HG03521 (cell line): ENCODE measurements at regions not wholly inside any gene's neighbourhood (a gene's known extent, or its start where the extent isn't known, plus 50 kb on each side); places are given as distances from the start of the nearest gene placed in this dataset.

ENCODE experiments used
- ATAC-seq: cut with Tn5 transposase; IDR thresholded peaks from one replicate; pipeline ENCODE4 v1.9.1; 2021; ENCODE audit warnings: mild to moderate bottlenecking, moderate library complexity; ENCODE audit not compliant: unreplicated experiment

- no peak for ATAC-seq
Measured at GRCh38 chr9:16960084-16960483, 89.6 kb upstream of the BNC2 start.

- ATAC-seq = no peak
Measured at GRCh38 chr9:16959391-16959790, 88.9 kb upstream of the BNC2 start.

GRCh38 chr9:16954040-16954439 lies 83.6 kb upstream of the BNC2 start:
- no peak for ATAC-seq

GRCh38 chr9:16951502-16951901 lies 81.0 kb upstream of the BNC2 start:
- ATAC-seq = no peak

GRCh38 chr9:16950051-16950450 lies 79.6 kb upstream of the BNC2 start:
- no peak for ATAC-seq

- no peak for ATAC-seq
Measured at GRCh38 chr9:16930578-16930977, 60.1 kb upstream of the BNC2 start.

GRCh38 chr9:16928179-16928945 lies 57.9 kb upstream of the BNC2 start:
- ATAC-seq = no peak

- ATAC-seq = no peak
Measured at GRCh38 chr9:16925426-16925825, 55.0 kb upstream of the BNC2 start.

GRCh38 chr9:16924311-16924915 lies 53.9 kb upstream of the BNC2 start:
- ATAC-seq = no peak

- ATAC-seq = no peak
Measured at GRCh38 chr9:16921855-16922254, 51.4 kb upstream of the BNC2 start.
